Adipocyte (in vitro differentiated cells): ENCODE measurements at regions not wholly inside any gene's neighbourhood (a gene's known extent, or its start where the extent isn't known, plus 50 kb on each side); places are given as distances from the start of the nearest gene placed in this dataset.

ENCODE experiments used
- DNase-seq: peaks from one replicate; pipeline ENCODE4 v3.0.0-alpha.2; 2015; ENCODE audit warnings: low read depth
- H3K27me3 ChIP-seq: replicated peaks from 2 replicates; pipeline ENCODE4 v1.7.0; 2013; ENCODE audit warnings: mild to moderate bottlenecking, low read length, moderate library complexity; ENCODE audit not compliant: control insufficient read depth, insufficient read depth
- H3K36me3 ChIP-seq: 2 replicates; pipeline ENCODE4 v1.7.0; 2013; ENCODE audit warnings: low read length, mild to moderate bottlenecking, moderate library complexity; ENCODE audit not compliant: control insufficient read depth, insufficient read depth, severe bottlenecking
- H3K4me1 ChIP-seq: 2 replicates; pipeline ENCODE4 v1.7.0; 2013; ENCODE audit warnings: mild to moderate bottlenecking, low read length, moderate library complexity; ENCODE audit not compliant: control insufficient read depth, insufficient read depth
- H3K4me3 ChIP-seq: 2 replicates; pipeline ENCODE4 v1.7.0; 2013; ENCODE audit warnings: mild to moderate bottlenecking, low read length, moderate library complexity
- H3K9ac ChIP-seq: 2 replicates; pipeline ENCODE4 v1.7.0; 2013; ENCODE audit warnings: mild to moderate bottlenecking, low read length, moderate library complexity
- H3K9me3 ChIP-seq: 2 replicates; pipeline ENCODE4 v1.7.0; 2013; ENCODE audit warnings: mild to moderate bottlenecking, low read length, moderate library complexity; ENCODE audit not compliant: control insufficient read depth

GRCh38 chr10:21209495-21209894 lies 312.4 kb upstream of the NEBL start:
- H3K27me3 ChIP-seq = peaks cover 7% of the 10 kb centered on the region
- H3K4me3 ChIP-seq = no peak overlapping the region
- H3K9ac ChIP-seq = no peak overlapping the region
- H3K36me3 ChIP-seq = no peaks in the 10 kb centered on the region
- H3K4me1 ChIP-seq = no peaks in the 10 kb centered on the region
- DNase-seq = no peak
- H3K9me3 ChIP-seq = peaks cover 11% of the 10 kb centered on the region

GRCh38 chr10:21208666-21209316 lies 311.7 kb upstream of the NEBL start:
- H3K9me3 ChIP-seq = peaks cover 11% of the 10 kb centered on the region
- no peak overlapping the region for H3K9ac ChIP-seq
- peaks cover 10% of the 10 kb centered on the region for H3K27me3 ChIP-seq
- H3K4me3 ChIP-seq = no peak overlapping the region
- H3K36me3 ChIP-seq = no peaks in the 10 kb centered on the region
- no peaks in the 10 kb centered on the region for H3K4me1 ChIP-seq
- DNase-seq = no peak

GRCh38 chr10:21207852-21208646 lies 310.9 kb upstream of the NEBL start:
- Histone ChIP-seq H3K27me3 (peaks cover 13% of the 10 kb centered on the region), H3K9ac (no peak overlapping the region), H3K9me3 (peaks cover 11% of the 10 kb centered on the region), H3K4me1 (no peaks in the 10 kb centered on the region), H3K4me3 (no peak overlapping the region), H3K36me3 (no peaks in the 10 kb centered on the region)
- no peak for DNase-seq

- DNase-seq = no peak
- Histone ChIP-seq H3K9me3 (peaks cover 11% of the 10 kb centered on the region), H3K36me3 (no peaks in the 10 kb centered on the region), H3K27me3 (peaks cover 13% of the 10 kb centered on the region), H3K9ac (no peak overlapping the region), H3K4me1 (no peaks in the 10 kb centered on the region), H3K4me3 (no peak overlapping the region)
These were observed 308.2 kb upstream of the NEBL start for GRCh38 chr10:21205328-21205727.

GRCh38 chr10:21203473-21204107 lies 306.5 kb upstream of the NEBL start:
- Histone ChIP-seq H3K27me3 (peaks cover 13% of the 10 kb centered on the region), H3K36me3 (no peaks in the 10 kb centered on the region), H3K4me3 (no peak overlapping the region), H3K9ac (no peak overlapping the region), H3K9me3 (peaks cover 13% of the 10 kb centered on the region), H3K4me1 (no peaks in the 10 kb centered on the region)
- DNase-seq = no peak

GRCh38 chr10:21202776-21203462 lies 305.8 kb upstream of the NEBL start:
- H3K36me3 ChIP-seq = no peaks in the 10 kb centered on the region
- H3K4me3 ChIP-seq = peak overlapping the region; percentile 27
- H3K4me1 ChIP-seq = no peaks in the 10 kb centered on the region
- peak; percentile 8 for DNase-seq
- peaks cover 14% of the 10 kb centered on the region for H3K9me3 ChIP-seq
- peaks cover 13% of the 10 kb centered on the region for H3K27me3 ChIP-seq
- no peak overlapping the region for H3K9ac ChIP-seq

- DNase-seq = no peak
These were observed 302.4 kb upstream of the NEBL start for GRCh38 chr10:21199501-21199900.

GRCh38 chr10:21197838-21198237 lies 300.7 kb upstream of the NEBL start:
- Histone ChIP-seq H3K4me1 (peaks cover 4% of the 10 kb centered on the region), H3K9ac (no peak overlapping the region)

More at GRCh38 chr10:21199501-21199900, 302.4 kb upstream of the NEBL start:
- Histone ChIP-seq H3K9me3 (peaks cover 14% of the 10 kb centered on the region), H3K9ac (no peak overlapping the region), H3K4me1 (peaks cover under 1% of the 10 kb centered on the region), H3K27me3 (peaks cover 7% of the 10 kb centered on the region), H3K4me3 (no peak overlapping the region), H3K36me3 (no peaks in the 10 kb centered on the region)

GRCh38 chr10:21196822-21197395 lies 299.8 kb upstream of the NEBL start:
- H3K9me3 ChIP-seq = peaks cover 14% of the 10 kb centered on the region

More at GRCh38 chr10:21197838-21198237, 300.7 kb upstream of the NEBL start:
- H3K36me3 ChIP-seq = no peaks in the 10 kb centered on the region
- no peaks in the 10 kb centered on the region for H3K27me3 ChIP-seq
- DNase-seq = no peak
- H3K9me3 ChIP-seq = peaks cover 14% of the 10 kb centered on the region
- H3K4me3 ChIP-seq = no peak overlapping the region

GRCh38 chr10:21195252-21195651 lies 298.1 kb upstream of the NEBL start:
- H3K9ac ChIP-seq = no peak overlapping the region
- no peaks in the 10 kb centered on the region for H3K27me3 ChIP-seq
- DNase-seq = no peak
- H3K9me3 ChIP-seq = peaks cover 14% of the 10 kb centered on the region
- H3K4me3 ChIP-seq = no peak overlapping the region
- H3K4me1 ChIP-seq = peaks cover 4% of the 10 kb centered on the region
- no peaks in the 10 kb centered on the region for H3K36me3 ChIP-seq

More at GRCh38 chr10:21196822-21197395, 299.8 kb upstream of the NEBL start:
- Histone ChIP-seq H3K9ac (no peak overlapping the region), H3K27me3 (no peaks in the 10 kb centered on the region), H3K4me1 (peaks cover 4% of the 10 kb centered on the region), H3K36me3 (no peaks in the 10 kb centered on the region), H3K4me3 (no peak overlapping the region)
- DNase-seq = no peak
